HG03060 (cell line): ENCODE measurements at regions not wholly inside any gene's neighbourhood (a gene's known extent, or its start where the extent isn't known, plus 50 kb on each side); places are given as distances from the start of the nearest gene placed in this dataset.

Source experiments
- ATAC-seq: cut with Tn5 transposase; IDR thresholded peaks from one replicate; pipeline ENCODE4 v1.9.1; 2021; ENCODE audit warnings: low read depth, moderate number of reproducible peaks; ENCODE audit not compliant: unreplicated experiment

GRCh38 chr20:11249683-11250082 lies 575.9 kb upstream of the JAG1 start:
- no peak for ATAC-seq

GRCh38 chr20:11252447-11252846 lies 578.6 kb upstream of the JAG1 start:
- no peak for ATAC-seq

- ATAC-seq, result no peak
Observed at GRCh38 chr20:11255455-11255854, 581.7 kb upstream of the JAG1 start.

GRCh38 chr20:11255860-11256259 lies 582.1 kb upstream of the JAG1 start:
- ATAC-seq, result no peak

GRCh38 chr20:11260611-11261010 lies 586.8 kb upstream of the JAG1 start:
- no peak for ATAC-seq

GRCh38 chr20:11261533-11262000 lies 587.8 kb upstream of the JAG1 start:
- no peak for ATAC-seq

- no peak for ATAC-seq
Observed at GRCh38 chr20:11266571-11266970, 592.8 kb upstream of the JAG1 start.

- ATAC-seq, result no peak
Observed at GRCh38 chr20:11267131-11267761, 593.4 kb upstream of the JAG1 start.

- no peak for ATAC-seq
Observed at GRCh38 chr20:11267762-11268335, 594.0 kb upstream of the JAG1 start.

GRCh38 chr20:11270566-11270965 lies 596.8 kb upstream of the JAG1 start:
- ATAC-seq, result no peak

- no peak for ATAC-seq
Observed at GRCh38 chr20:11271319-11271718, 597.5 kb upstream of the JAG1 start.

GRCh38 chr20:11271920-11272594 lies 598.3 kb upstream of the JAG1 start:
- ATAC-seq, result no peak

GRCh38 chr20:11274141-11274594 lies 600.4 kb upstream of the JAG1 start:
- ATAC-seq, result no peak

- no peak for ATAC-seq
Observed at GRCh38 chr20:11275740-11276139, 601.9 kb upstream of the JAG1 start.

GRCh38 chr20:11277170-11277569 lies 603.4 kb upstream of the JAG1 start:
- no peak for ATAC-seq

- ATAC-seq, result no peak
Observed at GRCh38 chr20:11277858-11278257, 604.1 kb upstream of the JAG1 start.

GRCh38 chr20:11278461-11278860 lies 604.7 kb upstream of the JAG1 start:
- no peak for ATAC-seq

GRCh38 chr20:11281240-11281639 lies 607.4 kb upstream of the JAG1 start:
- ATAC-seq, result no peak

- no peak for ATAC-seq
Observed at GRCh38 chr20:11281768-11282167, 608.0 kb upstream of the JAG1 start.

- no peak for ATAC-seq
Observed at GRCh38 chr20:11287126-11287525, 613.3 kb upstream of the JAG1 start.

GRCh38 chr20:11296221-11296620 lies 621.5 kb upstream of the BTBD3 start:
- ATAC-seq, result no peak

GRCh38 chr20:11296951-11297350 lies 620.7 kb upstream of the BTBD3 start:
- ATAC-seq, result no peak
